Mucosa of descending colon (tissue), 3 donors: ENCODE measurements at regions not wholly inside any gene's neighbourhood (a gene's known extent, or its start where the extent isn't known, plus 50 kb on each side); places are given as distances from the start of the nearest gene placed in this dataset.
A peak's percentile ranks its signal among the peaks of the same experiment; 100 is the strongest.

Experiments
- ATAC-seq: fragments of 200-7000 bp; cut with Tn5 transposase; one replicate; pipeline ENCODE4 v1.9.1; 2020; ENCODE audit warnings: mild to moderate bottlenecking, moderate library complexity
- DNase-seq, 3 donors: peaks; one replicate each; pipeline ENCODE4 v3.0.0-alpha.2; 2020
- H3K36me3 ChIP-seq: fragments of 200-600 bp; one replicate; pipeline ENCODE4 v1.8.0; 2021; ENCODE audit warnings: low read depth, mild to moderate bottlenecking
- H3K4me1 ChIP-seq: fragments of 200-600 bp; one replicate; pipeline ENCODE4 v1.8.0; 2021; ENCODE audit warnings: low read depth, mild to moderate bottlenecking
- H3K4me3 ChIP-seq: fragments of 200-600 bp; one replicate; pipeline ENCODE4 v1.8.0; 2021; ENCODE audit warnings: mild to moderate bottlenecking
- H3K9me3 ChIP-seq: fragments of 200-600 bp; one replicate; pipeline ENCODE4 v1.8.0; 2021; ENCODE audit warnings: mild to moderate bottlenecking
- intact Hi-C, 2 donors: fragments of 100-400 bp; cut with DNase I in 1 of 2; cut with micrococcal nuclease in 1 of 2; formaldehyde crosslinking; loops; one replicate each; pipeline versions ENCODE4 v1.11.0 to v1.11.1; 2022; cut with DNase I, micrococcal nuclease
- TF ChIP-seq, protein P1 (sequence below): fragments of 200-600 bp; IDR thresholded peaks from one replicate; pipeline ENCODE4 v1.8.0; 2022; ENCODE audit warnings: antibody characterized with exemption, mild to moderate bottlenecking
- donor health status: DM: no; HTN: no; CAD: no; lungs with moderate emphysema.
- donor health status: DM: no; HTN: no; CAD: no.
- donor health status: DM: no; HTN: yes; CAD: no.

DNA sequence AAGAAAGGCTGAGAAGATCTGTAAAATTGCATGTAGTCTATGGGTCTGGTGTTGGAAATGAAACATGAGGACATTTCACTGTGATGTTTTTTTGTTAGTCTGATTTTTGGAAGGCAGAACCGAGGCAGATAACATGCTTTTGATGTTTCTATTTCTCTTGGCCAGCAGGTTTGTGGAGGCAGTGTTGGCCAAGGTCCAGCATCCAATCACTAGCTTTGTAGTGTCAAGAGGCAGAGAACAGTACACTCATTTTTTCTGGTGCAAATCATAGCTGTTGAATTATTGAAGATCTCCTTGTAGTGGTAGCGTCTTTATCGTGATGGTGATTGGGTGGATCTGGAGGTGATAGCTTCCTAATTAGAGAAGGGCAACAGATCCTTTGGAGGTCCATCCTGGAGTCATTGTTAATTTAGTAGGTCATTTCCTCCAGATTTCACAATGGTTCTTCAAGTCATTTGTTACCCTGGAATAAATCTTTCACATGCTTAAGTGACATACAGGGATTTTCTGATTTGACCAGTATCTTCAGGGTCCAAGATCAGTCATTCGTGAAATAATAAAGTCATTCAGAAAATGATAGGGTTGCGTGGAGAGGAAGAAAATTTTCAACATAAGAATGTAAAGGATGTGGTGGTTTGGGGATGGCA is 252.4 kb upstream of the CPNE8 start:
- H3K36me3 ChIP-seq, result no peaks in the 10 kb centered on the region
- no peaks in the 10 kb centered on the region for H3K9me3 ChIP-seq
- H3K4me3 ChIP-seq, result no peak overlapping the region
- TF ChIP-seq, protein P1, sequence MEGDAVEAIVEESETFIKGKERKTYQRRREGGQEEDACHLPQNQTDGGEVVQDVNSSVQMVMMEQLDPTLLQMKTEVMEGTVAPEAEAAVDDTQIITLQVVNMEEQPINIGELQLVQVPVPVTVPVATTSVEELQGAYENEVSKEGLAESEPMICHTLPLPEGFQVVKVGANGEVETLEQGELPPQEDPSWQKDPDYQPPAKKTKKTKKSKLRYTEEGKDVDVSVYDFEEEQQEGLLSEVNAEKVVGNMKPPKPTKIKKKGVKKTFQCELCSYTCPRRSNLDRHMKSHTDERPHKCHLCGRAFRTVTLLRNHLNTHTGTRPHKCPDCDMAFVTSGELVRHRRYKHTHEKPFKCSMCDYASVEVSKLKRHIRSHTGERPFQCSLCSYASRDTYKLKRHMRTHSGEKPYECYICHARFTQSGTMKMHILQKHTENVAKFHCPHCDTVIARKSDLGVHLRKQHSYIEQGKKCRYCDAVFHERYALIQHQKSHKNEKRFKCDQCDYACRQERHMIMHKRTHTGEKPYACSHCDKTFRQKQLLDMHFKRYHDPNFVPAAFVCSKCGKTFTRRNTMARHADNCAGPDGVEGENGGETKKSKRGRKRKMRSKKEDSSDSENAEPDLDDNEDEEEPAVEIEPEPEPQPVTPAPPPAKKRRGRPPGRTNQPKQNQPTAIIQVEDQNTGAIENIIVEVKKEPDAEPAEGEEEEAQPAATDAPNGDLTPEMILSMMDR, result no peak
- DNase-seq (no peak), ATAC-seq (no peak)
- H3K4me1 ChIP-seq, result no peaks in the 10 kb centered on the region
- intact Hi-C loops, result no loop called here

GRCh38 chr12:39145175-39145999 is 240.0 kb upstream of the CPNE8 start:
- peaks cover 10% of the 10 kb centered on the region for H3K9me3 ChIP-seq
- intact Hi-C loops, result loop anchor here (5.0 kb wide), 1 partner anchor 127 kb away; no protein-coding TSS in a partner anchor
- H3K4me3 ChIP-seq, result no peak overlapping the region
- ATAC-seq (peak; percentile 100), DNase-seq (peak; percentile 68 to 86 (median 81))
- TF ChIP-seq, protein P1, result peak; percentile 36
- no peaks in the 10 kb centered on the region for H3K4me1 ChIP-seq
- no peaks in the 10 kb centered on the region for H3K36me3 ChIP-seq

GRCh38 chr12:39144613-39145061 is 239.2 kb upstream of the CPNE8 start:
- intact Hi-C loops, result loop anchor here (5.0 kb wide), 1 partner anchor 128 kb away; no protein-coding TSS in a partner anchor
- Histone ChIP-seq H3K4me3 (no peak overlapping the region), H3K36me3 (no peaks in the 10 kb centered on the region), H3K9me3 (peaks cover 2% of the 10 kb centered on the region), H3K4me1 (no peaks in the 10 kb centered on the region)
- peak in 1 of 3 donors; percentile 46 for DNase-seq
- peak; percentile 23 for ATAC-seq
- TF ChIP-seq, protein P1, result no peak

- no peak overlapping the region for H3K4me3 ChIP-seq
- ATAC-seq, result no peak
- TF ChIP-seq, protein P1, result no peak
- DNase-seq, result no peak
- H3K9me3 ChIP-seq, result no peaks in the 10 kb centered on the region
- H3K4me1 ChIP-seq, result no peaks in the 10 kb centered on the region
- no peaks in the 10 kb centered on the region for H3K36me3 ChIP-seq
- intact Hi-C loops, result no loop called here
Measured at GRCh38 chr12:39138268-39138667, 232.9 kb upstream of the CPNE8 start.

DNA sequence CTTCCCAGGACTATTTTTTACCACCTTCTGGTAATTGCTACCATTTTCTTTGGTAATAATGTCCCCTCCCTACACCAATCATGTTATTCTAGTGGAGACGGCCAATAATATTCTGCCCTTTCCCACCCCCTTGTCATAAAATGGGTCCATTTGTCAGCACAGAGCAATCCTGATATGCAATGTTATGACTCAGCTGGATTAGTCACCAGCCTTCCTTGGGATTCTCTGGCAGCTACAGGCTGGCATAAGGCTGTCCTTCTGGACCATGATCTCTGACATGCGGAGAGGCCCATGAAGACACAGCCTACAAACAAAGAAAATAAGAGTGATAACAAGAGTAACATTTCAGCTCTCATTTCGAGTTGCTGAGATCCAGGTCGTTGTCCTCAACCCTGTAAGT is 222.0 kb upstream of the CPNE8 start:
- peak in 1 of 3 donors; percentile 7 for DNase-seq
- peak; percentile 96 for ATAC-seq

More for the DNA sequence above, 222.0 kb upstream of the CPNE8 start:
- Histone ChIP-seq H3K9me3 (no peaks in the 10 kb centered on the region), H3K4me1 (no peaks in the 10 kb centered on the region), H3K36me3 (no peaks in the 10 kb centered on the region), H3K4me3 (no peak overlapping the region)
- intact Hi-C loops, result no loop called here
- TF ChIP-seq, protein P1, result no peak
